ENCODE measurements at regions not wholly inside any gene's neighbourhood (a gene's known extent, or its start where the extent isn't known, plus 50 kb on each side); places are given as distances from the start of the nearest gene placed in this dataset.

- Mint-ChIP-seq H3K27me3 (peaks cover 4% of the 10 kb centered on the region), H3K36me3 (ENCODE audit: low read depth) (no peaks in the 10 kb centered on the region), H3K4me1 (no peaks in the 10 kb centered on the region), H3K4me3 (no peak overlapping the region), H3K9me3 (no peaks in the 10 kb centered on the region), H3K27ac (no peak overlapping the region)
- ChIA-PET CTCF (no interaction called here), POLR2A (no interaction called here)
- ATAC-seq (ENCODE audit: low read depth): no peak
- DNase-seq: no peak
- no peak for TF ChIP-seq CTCF (IDR thresholded peaks at IDR 0.05)
- intact Hi-C loops (cut with micrococcal nuclease): no loop called here
Observed at GRCh38 chr5:103354446-103354845, 95.9 kb downstream of the MACIR start.

- Mint-ChIP-seq H3K36me3 (ENCODE audit: low read depth) (no peaks in the 10 kb centered on the region), H3K27me3 (peaks cover 6% of the 10 kb centered on the region), H3K27ac (no peak overlapping the region), H3K9me3 (no peaks in the 10 kb centered on the region), H3K4me3 (no peak overlapping the region), H3K4me1 (no peaks in the 10 kb centered on the region)
- ATAC-seq (ENCODE audit: low read depth): no peak
- ChIA-PET CTCF (no interaction called here), POLR2A (no interaction called here)
- no peak for TF ChIP-seq CTCF (IDR thresholded peaks at IDR 0.05)
- intact Hi-C loops (cut with micrococcal nuclease): no loop called here
- DNase-seq: no peak
Observed at GRCh38 chr5:103353581-103353980, 95.0 kb downstream of the MACIR start.

GRCh38 chr5:103347716-103348423 is 89.3 kb downstream of the MACIR start:
- intact Hi-C loops (cut with micrococcal nuclease): no loop called here
- CTCF ChIA-PET: no interaction called here
- DNase-seq (no peak), ATAC-seq (ENCODE audit: low read depth) (no peak)
- Mint-ChIP-seq H3K27ac (no peak overlapping the region), H3K4me1 (no peaks in the 10 kb centered on the region), H3K9me3 (no peaks in the 10 kb centered on the region), H3K27me3 (peaks cover 6% of the 10 kb centered on the region), H3K36me3 (ENCODE audit: low read depth) (no peaks in the 10 kb centered on the region), H3K4me3 (no peak overlapping the region)
- TF ChIP-seq CTCF (IDR thresholded peaks at IDR 0.05): no peak
- POLR2A ChIA-PET: no interaction called here

- no peak for ATAC-seq (ENCODE audit: low read depth)
- Mint-ChIP-seq H3K27me3 (peaks cover 6% of the 10 kb centered on the region), H3K27ac (no peak overlapping the region), H3K36me3 (ENCODE audit: low read depth) (no peaks in the 10 kb centered on the region), H3K9me3 (peaks cover 7% of the 10 kb centered on the region), H3K4me1 (no peaks in the 10 kb centered on the region), H3K4me3 (no peak overlapping the region)
- TF ChIP-seq CTCF (IDR thresholded peaks at IDR 0.05): no peak
- intact Hi-C loops (cut with micrococcal nuclease): no loop called here
- POLR2A ChIA-PET: no interaction called here
- CTCF ChIA-PET: no interaction called here
- no peak for DNase-seq
Observed at GRCh38 chr5:103346162-103346748, 87.7 kb downstream of the MACIR start.

- CTCF ChIA-PET: no interaction called here
- TF ChIP-seq CTCF (IDR thresholded peaks at IDR 0.05): no peak
- Mint-ChIP-seq H3K9me3 (peaks cover 7% of the 10 kb centered on the region), H3K4me1 (no peaks in the 10 kb centered on the region), H3K27ac (no peak overlapping the region), H3K4me3 (no peak overlapping the region), H3K27me3 (peaks cover 4% of the 10 kb centered on the region), H3K36me3 (ENCODE audit: low read depth) (no peaks in the 10 kb centered on the region)
- intact Hi-C loops (cut with micrococcal nuclease): no loop called here
- POLR2A ChIA-PET: no interaction called here
- DNase-seq (no peak), ATAC-seq (ENCODE audit: low read depth) (no peak)
Observed at GRCh38 chr5:103345461-103345860, 86.9 kb downstream of the MACIR start.
